HG03066 (cell line): ENCODE measurements at regions not wholly inside any gene's neighbourhood (a gene's known extent, or its start where the extent isn't known, plus 50 kb on each side); places are given as distances from the start of the nearest gene placed in this dataset.
"Not testable (repeated sequence)": the region's sequence is repeated elsewhere in the genome, so short reads cannot be mapped to it uniquely, and the experiment has no call there.

Experiments used
- ATAC-seq: cut with Tn5 transposase; IDR thresholded peaks from one replicate; pipeline ENCODE4 v1.9.1; 2021; ENCODE audit warnings: low read depth; ENCODE audit not compliant: unreplicated experiment

DNA sequence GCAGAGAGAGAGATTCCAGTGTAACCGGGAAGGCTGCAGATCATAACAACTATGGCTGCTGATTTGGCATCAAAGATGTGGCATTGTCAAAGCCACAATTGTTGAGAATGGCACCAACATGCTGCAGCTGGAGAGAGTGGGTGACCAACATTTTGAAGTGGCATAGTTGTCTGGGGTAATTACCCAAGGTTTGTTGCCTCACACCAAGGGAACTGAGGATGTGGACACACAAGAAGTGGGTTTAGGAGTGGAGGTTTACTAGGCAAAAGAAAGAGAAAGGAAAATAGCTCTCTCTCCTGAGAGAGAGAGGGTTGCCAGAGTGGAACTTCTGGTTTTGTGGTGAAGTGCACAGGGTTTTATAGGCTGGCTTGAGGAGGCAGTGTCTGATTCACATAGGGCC, 126.6 kb downstream of the FAM72C start:
- ATAC-seq: not testable (repeated sequence)

DNA sequence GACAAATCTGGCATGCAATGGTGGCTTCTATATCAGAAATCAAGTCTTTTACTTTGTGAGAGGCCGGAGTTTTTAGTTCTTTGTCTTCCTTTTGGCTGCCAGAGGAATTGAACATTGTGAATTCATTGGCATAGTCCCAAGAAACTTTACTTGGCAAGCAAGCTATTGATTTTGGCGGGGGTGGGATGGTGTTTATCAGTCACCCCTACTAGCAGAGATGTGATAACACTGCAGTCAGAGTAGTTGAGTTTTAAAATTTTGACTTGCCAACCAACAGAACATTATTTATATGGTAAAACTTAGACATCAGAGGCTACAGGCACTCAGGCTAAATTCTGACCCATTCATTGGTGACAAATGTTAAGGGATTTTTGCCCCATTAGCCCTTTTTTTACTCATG, 129.7 kb downstream of the FAM72C start:
- ATAC-seq: not testable (repeated sequence)

DNA sequence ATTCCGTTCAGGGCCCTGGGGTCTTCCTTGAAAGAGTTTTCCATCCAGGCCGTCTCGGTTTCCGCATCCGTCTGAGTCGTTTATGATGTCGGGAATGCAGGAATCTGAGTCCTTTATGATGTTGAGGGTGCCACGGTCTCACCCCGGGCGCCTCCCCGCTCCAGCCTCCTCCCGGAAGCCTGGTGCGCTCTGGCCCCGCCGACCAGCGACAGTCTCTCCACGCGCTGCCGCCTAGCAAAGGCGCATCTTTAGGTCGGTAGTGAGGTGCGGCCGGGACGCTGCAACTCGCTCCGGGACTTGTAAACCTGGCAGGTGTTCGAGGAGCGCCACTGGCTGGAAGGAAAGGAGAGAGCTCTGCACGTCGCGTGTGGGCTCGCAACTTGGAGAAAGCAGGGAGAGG, 132.6 kb downstream of the FAM72C start:
- not testable (repeated sequence) for ATAC-seq

DNA sequence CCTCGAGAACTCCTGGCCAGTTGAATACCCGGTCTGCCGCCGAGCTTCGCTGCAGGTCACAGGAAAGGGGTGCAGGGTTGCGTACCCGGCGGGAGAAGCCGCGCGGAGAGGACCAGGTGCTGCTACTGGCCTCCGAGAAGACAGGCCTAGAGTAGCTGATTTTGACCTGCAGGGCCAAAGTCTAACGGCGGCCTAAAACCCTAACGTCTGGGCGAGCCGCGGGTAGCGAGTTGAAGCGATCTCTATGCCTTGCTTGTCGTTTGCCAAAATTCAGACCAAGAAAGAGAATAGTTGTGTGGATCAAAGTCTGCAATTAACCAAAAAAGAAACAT, 133.2 kb downstream of the FAM72C start:
- ATAC-seq: not testable (repeated sequence)

DNA sequence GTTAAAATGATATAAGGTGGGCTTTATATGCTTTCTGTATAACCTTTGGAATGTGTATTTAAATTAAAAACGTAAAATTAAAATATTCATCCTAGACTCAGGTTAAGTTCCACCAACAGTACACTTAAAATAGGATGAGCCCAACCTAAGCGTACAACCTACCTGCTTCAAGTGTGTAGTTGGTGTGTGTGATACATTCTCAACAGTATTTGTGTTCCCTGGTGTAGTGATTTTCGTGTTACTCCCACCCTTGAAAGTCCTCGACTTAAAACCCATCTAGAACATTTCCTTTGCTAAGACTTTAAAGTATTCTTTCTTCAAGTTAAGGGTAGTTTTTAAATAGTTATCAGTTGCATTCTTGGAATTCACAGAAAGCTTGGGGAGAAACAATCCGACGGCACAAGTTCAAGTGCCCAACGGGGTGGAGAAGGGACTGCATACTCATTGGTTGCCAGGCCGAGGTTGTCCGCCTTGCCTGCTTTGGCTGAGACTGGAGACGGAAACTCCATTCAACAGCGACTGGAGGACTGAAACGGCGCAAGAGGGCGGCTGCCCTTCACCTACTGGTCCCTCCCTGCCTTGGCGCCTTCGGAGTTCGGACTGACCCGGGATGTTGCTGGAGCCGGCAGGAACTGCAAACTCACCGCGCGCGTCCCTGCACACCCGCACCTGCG, 133.7 kb downstream of the FAM72C start:
- not testable (repeated sequence) for ATAC-seq

DNA sequence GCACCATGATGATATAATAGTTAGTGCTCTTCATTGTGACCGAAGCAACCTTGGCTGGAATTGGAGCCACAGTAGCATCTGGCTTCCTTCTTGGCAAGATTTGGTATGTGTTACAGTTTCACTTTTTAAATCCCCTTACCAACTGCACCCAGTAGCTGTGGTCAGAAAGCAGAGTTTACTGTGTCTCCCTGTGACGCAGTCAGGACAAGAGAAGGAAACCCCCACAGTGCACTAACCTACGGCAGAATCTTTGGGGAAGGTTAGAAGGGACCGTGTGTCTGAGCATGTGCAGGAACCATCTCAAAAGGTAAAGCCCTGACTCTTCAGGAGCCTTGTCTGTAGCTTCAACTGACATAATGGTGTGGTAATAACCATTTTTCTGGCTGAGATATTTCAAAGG, 138.4 kb downstream of the FAM72C start:
- not testable (repeated sequence) for ATAC-seq

DNA sequence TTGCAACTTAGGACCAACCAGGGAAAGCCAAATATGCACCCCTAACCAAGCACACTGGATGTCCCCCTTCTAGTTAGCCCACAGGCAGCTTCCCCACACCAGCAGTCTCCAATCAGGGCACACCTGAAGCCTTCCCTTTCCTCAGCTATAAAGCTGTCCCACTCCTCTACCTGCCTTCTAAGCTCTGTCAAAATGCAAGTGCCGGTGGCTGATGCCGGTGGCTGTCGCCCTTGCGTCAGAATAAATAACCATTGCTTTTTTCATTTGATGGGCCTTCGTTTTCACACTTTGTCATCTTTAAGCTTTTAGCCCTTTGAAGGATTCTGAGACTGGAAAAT, 139.4 kb downstream of the FAM72C start:
- not testable (repeated sequence) for ATAC-seq

DNA sequence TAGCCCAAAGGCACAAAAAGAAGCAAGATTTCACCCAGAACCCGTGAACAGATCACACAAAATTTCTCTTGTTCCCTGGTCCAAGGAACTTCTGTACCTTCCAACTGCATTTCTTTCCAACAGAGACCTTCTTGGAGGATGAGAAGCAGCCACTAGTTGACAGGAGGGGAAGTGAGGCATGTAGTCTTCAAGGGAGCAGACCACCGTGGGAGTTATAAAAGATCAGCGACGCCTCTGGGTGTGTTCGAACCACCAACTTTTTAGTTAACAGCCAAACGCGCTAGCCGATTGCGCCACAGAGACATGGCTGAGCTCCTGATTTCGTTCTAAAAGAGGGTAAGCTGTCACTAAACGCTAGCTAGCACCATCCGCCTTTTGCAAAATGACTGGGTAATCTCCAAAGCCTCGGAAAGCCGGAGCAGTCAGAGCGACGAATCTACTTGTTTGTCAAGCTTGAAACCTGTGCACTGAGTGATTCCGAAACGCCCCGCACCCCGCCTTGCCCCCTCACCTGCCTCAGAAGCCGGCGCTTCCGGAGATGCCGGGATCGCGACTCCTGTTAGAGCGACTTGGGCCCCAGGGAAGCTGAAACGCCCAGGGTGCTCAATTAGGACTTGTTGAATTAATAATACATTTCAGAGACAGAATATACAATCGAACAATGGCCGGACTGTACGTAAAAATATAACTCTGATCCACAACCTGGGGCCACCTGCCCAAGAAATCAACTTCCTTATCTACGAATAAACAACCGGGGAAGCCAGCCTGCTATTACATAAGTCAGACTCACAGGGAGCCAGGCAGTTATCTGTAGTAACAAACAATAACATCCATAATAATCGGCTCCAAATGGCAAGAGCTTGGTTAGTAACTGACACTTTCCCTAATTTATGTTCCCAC, 140.1 kb downstream of the FAM72C start:
- not testable (repeated sequence) for ATAC-seq

DNA sequence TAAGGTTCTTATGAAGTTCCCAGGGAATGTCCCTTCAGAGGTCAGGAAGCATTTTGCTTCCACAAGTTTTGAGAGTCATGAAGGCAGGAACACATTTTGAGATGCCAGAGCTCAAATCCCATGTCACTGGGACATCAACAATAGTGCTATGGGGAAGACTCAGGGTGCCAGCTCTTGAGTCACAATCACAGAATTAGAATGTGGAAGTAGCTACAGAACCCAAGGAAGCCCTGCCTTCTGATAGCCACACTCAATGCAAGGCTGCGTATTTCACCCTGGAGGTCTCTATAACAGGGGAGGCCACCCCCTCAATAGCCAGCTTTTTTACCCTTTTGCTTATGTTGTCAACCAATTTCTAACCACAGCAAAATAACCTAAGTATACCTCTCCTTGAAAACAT, 145.6 kb downstream of the FAM72C start:
- ATAC-seq: not testable (repeated sequence)

DNA sequence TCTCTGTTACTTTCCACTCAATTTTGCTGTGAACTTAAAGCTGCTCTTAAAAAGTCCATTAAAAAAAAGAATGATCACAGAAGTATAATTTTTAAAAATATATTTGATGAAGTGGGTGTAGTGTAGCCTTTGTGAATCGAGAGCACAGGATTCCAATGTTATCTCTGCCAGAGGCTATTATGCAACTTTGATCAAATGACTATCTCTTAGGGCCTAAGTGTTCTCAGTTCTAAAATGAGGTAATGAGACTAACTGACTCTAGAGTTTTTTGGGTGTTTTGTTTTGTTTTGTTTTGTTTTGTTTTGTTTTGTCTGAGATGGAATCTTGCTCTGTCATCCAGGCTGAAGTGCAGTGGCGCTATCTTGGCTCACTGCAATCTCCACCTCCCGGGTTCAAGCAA, 147.5 kb downstream of the FAM72C start:
- ATAC-seq: not testable (repeated sequence)

DNA sequence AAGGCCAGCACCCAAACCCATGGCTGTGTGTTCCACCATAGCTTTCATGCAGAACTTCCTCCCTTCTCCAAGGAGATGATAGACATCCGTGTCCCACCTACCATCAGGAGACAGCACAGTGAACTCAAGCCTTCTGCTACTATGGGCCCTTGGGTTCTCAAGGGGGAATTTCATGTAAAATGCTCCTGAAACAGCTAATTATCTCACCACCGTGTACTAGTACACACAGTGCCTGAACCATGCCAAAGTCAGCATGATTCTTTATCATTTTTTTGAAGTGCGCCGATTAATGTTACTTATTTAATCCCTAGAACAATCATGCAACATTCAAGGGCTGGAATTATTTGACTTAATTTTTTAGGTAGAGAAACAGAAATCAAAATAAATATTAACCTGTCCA, 151.7 kb downstream of the FAM72C start:
- not testable (repeated sequence) for ATAC-seq

DNA sequence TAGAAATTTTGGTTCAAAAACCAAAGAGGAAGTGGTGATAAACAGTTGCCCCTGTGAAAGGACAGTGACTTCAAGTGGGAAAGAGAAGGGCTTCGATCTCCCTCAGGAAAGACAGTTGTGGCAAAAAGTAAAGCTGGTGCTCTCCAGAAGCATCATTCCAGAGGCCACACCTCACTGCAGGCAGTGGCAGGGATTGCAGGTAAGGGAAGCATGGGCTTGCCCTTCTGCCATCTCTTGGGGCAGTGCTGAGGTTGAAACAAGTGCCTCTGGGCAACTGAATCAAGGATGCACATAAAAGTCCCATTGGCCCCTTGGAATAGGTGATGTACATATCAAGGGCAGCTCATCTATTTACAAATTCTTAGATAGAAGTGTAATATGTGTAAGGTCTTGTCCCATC, 155.4 kb downstream of the FAM72C start:
- ATAC-seq: not testable (repeated sequence)

DNA sequence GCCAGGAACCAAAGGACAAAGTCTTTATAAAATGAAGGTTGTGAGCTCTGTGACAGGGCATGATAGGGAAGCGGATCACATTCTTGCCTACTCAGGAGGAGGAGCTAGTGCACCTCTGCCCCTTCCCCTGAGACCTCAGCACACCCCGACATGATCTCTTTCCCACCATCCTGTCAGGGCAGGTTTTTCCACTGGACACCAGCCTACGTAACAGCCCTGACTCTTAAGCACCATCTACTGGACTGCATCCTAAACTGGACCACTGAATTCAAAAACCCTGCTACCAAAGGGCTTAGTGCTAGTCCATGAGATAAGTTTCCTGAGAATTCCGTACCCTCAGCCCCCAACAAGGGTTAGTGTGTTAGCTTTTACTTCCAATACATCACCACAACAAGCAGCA, 166.4 kb downstream of the FAM72C start:
- ATAC-seq: not testable (repeated sequence)

DNA sequence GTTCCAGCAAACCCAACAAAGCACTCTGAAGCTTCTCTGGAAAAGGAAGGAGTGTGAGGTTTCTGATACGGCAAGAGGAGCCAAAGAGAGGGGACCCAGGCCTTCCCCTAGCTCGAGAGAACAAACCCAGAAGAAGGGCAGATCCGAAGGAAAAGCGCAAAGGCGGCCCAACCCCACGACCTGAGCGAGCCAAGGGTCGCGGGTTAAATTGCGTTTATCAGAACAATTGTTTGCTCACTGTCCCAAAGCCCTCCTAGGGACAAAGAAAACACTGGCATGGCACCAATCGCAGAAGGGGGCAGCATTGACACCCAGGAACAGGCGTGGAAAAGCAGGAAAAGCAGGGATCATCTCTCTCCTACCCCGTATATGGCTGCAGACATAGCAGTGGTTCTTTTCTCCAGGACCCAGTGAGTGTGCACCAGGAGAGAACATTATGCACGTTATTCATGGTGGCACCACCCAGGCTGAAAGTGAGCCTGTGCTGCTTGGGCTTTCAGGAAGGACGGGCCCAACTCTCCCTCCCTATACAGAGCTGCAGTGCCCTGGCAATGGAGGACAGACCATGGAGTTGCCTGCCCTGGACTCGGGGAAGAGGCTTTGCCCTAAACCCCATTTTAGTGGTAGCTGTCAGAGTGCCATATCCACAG, 167.0 kb downstream of the FAM72C start:
- not testable (repeated sequence) for ATAC-seq

DNA sequence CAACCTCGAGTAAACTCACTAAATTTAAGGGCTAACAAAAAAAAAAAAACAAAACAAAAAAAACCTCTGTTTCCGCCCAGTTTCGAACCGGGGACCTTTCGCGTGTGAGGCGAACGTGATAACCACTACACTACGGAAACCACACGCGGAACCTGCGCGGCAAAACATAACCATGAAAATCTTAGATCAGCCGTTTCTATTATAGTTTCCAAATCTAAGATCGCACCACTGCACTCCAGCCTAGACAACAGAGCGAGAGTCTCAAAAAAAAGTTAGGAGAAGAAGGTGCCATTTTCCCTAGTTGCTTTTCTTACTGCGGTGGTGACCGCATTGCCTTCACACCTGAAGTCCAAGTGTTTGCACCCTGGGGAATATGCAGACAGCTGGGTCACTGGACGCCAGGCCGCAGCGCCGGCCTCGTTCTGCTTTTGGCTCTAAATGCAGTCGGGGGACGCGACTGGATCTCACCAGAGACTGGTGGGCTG, 167.8 kb downstream of the FAM72C start:
- ATAC-seq: not testable (repeated sequence)

DNA sequence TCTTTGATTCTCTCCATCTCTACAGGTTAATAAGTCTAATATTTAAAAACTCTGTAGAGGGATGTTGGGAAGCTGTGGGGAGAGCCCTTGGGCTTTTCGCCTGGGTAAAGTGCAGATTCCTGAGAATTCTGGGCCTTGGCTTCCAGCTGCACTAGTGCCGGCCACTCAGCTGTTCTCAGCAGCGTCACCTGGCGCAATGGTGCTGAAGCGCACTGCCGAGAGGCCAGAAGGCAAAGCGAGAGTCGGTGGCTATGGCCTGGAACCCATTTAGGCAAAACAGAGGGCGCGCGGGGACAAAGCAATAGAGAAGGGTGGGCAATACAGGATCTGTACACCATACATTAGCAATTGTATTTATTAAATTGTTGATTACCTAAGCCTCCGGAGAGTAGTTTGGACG, 168.7 kb downstream of the FAM72C start:
- not testable (repeated sequence) for ATAC-seq

DNA sequence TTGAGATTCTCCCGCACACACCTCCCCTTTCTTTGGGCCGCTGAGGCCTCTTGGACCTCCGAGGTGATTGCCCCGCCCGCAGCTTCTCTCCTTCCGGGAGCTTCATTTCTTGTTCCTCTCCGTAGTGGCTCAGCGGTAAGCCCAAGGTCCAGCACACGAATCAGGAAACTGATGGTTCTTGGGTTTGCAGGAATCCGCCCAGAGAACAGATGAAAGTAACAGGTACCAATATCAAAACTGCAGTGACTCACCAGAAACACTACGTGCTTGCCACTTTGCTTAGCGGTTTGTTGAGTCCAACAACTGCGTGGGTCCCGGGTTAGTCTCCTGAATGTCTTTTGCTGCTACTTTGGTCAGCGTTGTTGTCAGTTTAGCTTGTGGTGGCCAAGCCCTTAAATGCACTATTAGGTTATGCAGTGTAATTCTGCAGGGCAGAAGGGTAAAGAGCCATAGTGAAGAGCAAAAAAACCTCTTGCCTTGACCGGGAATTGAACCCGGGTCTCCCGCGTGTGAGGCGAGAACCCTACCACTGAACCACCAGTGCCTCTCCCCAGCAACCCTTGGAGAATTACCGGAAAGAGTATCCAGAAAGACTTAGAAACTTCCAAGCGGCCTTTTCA, 172.1 kb downstream of the FAM72C start:
- not testable (repeated sequence) for ATAC-seq

DNA sequence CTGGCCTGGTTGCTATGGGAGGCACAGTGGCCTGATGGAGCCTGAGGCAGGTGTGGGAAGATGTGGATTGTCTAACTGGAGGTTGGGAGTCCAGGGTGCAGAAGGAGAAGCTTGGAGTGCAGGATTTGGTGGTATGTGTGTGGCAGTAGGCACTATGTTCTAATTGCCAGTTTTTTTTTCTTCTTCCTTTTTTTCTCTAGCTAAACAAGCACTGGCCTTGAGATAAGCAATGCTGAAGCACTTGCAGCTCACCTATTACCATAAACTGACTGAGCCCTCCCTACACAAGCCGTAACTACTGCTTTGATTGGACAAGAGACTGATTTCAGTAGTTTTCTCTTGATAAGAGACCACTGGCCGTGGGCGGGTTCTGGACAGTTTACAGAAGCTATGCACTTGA, 175.4 kb downstream of the FAM72C start:
- ATAC-seq: not testable (repeated sequence)

DNA sequence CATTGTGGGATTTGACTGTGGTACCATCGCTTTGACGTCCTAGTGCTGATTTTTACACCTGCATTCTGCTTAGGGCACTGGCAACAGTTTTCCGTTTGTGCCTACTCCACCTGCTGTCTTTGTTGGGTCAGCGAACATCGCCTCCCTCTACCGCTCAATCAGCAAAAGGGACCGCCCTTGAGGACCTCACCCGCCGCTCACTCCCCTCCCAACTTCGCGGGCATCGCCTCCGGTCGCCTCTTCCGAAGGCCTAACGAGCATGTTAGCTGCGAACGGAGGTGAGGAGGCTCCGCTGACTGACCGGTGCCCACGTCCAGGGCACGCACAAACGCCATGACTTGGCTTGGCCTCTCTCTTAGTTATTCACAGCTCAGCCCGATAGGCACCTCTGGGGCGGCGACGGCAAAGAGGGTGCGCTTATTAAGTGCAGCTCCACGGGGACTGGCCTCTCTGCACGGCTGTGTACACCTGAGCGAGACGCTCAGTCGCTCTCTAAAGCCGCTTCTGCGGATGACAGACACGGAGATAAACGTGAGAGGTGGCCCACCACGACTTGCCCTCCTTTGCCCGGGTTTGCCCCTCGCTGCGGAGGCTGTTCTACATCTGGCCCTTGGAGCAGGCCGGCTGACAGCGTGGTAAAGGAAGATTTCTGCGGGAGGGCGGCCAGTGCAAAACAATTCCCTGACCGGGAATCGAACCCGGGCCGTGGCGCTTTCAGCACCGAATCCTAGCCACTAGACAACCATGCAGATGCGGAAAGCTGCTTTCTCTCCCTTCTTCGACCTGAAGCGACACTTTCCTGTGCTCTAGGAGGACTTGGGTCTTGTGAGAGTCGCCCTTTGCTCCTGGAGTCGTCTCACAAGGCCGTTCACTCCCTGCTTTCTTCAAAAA, 179.5 kb downstream of the FAM72C start:
- ATAC-seq: not testable (repeated sequence)

DNA sequence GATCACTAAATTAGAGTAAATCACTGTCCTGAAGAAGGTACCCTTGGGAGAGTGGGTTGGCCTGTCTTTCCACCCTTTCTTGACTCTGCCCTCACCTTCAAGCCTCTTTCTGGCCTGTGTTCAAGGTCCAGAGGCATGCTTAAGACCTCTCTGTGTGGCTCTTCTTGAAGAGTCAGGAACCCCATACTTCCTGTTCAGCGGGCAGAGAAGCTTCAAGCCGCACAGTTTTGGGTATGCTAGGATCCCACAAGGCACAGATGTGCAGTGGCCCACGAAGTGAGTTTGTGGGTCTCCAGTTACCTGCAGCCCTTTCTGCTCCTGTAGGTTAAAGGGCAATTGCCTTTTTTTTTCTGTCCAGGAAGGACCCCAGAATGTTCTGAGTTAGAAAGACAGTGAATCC, 185.4 kb downstream of the FAM72C start:
- not testable (repeated sequence) for ATAC-seq
